CD4-positive, alpha-beta T cell treated with Interleukin-4 for 4 hours (primary cell): ENCODE measurements at regions not wholly inside any gene's neighbourhood (a gene's known extent, or its start where the extent isn't known, plus 50 kb on each side); places are given as distances from the start of the nearest gene placed in this dataset.

Source experiments
- DNase-seq: peaks from one replicate; pipeline ENCODE4 v3.0.0-alpha.2; 2020

DNA sequence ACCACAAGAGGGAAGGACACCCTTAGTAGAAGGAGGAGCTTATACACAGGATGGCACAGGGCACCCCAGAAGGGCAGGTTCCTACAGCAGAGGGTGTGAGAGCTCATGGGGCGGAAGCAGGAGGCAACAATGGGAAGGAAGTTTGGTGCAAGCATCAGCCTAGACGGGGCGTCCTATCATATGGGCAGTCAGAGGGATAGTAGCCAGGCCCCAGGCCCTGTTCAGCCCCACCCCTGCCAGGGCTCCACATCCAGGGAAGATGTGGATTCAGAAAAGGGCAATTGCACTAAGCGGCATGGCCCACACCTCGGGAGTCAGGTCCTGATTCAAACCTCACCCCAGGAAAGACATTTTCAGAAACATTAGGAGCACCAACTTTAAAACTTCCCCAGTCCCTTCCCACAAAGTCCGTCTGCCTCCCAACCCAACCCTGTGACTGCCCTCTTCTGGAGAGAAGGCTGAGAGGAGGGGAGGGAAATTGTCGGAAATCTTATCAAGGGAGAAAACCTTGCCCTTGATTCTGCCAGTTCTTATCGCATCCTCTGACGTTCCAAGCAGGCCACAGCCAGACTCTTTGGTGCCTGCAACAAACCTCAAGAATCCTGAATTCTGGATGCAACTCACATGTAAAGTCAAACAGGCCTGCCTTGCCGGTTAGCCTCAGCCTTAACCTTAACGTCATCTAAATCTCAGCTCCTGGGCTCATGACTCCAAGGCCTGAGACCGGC is 198.8 kb upstream of the CDH5 start:
- no peak for DNase-seq

DNA sequence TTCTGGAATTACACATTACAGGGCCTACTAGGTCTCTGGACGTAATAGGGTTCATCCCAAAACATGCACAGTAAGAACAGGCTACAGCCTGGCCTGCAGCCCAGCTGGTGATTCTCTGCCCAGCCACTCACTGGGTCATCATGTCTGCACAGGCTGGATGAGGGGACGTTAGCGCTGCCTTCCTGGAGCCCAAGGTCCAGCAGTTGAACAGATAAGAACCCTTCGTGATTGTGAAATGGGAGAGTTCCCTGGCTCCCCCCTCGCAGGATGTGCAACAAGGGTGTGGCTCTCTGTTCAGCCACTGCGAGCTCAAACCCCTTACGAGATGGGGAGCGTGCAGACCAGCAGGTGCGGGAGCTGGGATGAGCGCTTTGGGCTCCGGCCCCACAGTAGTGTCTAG is 200.0 kb upstream of the CDH5 start:
- DNase-seq, result no peak

DNA sequence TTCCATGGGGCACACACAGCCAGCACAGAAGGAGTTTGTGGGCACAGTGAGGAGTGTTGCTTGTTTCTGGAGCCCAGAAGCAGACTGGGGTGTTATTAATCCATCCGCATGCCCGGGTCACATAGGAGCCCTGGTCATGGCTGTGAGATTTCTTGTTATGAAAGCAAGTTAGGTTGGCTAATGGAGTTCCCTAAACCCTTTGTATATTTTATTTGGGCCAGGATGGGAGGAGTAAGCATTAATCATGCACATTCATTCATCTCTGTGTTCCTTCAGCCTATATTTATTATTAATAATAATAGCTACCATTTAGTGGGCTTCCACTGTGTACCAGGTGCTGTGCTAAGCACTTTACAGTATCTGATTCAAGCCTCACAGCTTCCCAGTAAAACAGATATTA is 200.6 kb upstream of the CDH5 start:
- no peak for DNase-seq

DNA sequence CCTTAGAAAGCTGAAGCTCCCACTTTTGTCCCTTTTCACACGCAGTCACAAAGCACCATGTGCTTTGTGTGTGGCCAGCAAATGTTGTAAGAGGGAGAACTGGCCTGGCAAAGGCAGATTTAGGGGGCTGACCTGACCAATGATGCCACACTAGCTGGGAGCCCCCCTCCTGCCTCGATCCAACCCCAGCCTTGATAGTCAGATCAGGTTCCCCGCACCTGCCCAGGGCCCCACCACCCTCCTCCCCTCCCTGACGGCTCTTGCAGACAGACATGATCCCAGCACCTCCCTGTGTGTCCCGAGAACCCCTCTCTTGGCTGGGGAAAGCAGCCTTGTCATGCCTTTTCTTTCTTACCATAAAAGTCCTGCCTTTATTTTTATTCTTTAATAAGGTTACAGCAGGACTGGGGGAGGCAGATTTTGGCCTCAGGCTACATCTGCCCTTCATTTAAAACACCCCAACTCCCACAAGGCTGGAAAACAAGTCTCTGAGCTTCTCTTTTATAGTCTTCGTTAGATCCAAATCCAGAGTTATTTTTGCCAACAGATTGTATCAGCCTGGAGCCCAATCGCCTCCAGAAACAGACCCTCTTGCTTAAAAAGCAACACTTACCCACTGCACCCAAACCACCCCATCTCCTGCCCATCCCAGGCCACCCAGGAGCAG is 201.8 kb upstream of the CDH5 start:
- DNase-seq, result no peak

DNA sequence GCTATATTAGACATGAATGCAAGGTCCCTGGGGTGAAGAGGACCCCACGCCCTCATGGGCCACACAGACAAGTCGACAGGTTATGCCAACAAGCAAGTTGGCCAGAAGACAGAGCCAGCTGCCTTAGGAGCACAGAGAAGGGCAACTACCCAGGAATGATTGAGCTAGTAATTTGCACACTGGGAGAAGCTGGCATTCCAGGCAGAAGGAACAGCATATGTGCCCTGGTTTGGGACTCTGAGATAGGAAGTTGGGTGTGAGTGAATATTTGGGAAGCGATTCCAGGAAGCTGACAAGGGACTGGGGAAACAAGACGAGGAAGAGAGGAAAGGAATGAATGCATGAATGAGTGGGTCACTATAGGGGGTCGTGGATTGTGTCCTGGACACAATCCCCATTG is 203.7 kb upstream of the CDH5 start:
- DNase-seq, result no peak

DNA sequence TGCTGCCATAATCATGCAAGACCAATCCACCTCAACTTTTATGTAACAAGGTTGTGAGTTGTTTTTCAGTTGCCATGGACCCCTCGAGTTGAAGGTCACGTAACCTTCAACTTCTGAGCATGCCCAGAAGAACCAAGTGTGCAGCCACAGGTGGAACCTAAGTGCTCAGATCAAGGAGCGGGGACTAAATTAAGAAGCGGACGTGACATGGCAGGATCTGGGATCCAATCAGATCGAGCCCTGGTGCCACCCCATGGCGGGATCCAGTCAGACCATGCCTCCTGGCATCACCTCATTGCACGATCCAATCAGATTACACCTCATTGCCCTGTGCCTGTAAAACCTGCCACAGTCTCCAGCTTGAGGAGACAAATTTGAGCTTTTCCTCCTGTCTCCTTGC is 204.5 kb upstream of the CDH5 start:
- no peak for DNase-seq

DNA sequence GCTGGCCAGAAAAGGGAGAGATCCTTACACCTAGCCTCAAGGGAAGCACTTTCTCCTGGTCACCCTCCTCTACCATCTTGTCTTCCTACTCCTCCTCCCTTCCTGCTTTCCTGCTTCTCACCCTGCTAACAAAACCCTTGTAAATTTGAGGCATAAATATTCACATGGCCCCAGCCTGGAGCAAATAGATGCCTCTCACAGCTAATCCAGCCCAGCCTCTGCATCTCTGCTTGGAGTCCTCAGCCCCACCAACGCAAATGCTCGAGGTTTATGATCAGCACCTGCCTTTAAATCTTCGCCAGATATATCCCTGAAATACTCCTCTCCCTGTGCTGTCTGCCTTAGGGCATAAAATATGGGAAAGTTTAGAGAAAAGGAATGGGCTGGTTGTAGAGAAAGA is 205.2 kb upstream of the CDH5 start:
- DNase-seq, result no peak

DNA sequence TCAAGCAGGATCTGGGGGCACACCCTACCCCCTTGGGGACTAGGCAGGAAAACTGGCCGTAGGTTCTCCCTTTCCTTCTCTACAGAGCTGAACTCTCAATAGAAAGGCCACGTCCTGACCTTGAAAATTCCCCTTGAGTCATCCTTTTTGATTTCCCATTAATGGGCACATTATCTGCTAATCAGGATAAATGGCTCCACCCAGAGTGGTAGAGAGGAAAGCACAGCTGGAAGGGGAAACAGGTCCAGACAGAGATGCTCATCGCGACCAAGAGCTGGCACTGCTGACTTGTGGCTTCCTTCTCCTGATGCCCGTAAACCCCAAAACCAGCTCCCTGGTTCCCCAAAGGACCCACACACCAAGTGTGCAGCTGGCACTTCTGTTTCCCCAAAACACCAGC is 206.5 kb upstream of the CDH5 start:
- no peak for DNase-seq

DNA sequence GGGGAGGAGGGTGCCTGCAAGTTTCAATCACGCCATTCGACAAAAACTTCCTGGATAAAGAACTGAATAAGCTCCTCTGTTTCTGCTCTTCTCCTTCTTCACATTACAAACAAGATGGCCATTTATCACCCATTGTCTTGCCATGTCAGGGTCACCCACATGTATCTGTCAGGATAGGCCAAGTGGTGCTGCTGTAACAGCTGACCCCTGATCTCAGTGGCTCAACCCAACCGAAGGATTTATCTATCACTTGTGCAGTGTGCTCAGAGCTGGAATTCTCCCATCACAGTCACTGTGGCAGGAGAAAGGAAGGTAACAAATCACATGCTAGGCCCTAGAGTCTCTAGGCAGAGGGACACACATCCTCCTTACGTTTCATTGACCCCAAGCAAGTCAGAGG is 210.0 kb upstream of the CDH5 start:
- DNase-seq, result no peak

DNA sequence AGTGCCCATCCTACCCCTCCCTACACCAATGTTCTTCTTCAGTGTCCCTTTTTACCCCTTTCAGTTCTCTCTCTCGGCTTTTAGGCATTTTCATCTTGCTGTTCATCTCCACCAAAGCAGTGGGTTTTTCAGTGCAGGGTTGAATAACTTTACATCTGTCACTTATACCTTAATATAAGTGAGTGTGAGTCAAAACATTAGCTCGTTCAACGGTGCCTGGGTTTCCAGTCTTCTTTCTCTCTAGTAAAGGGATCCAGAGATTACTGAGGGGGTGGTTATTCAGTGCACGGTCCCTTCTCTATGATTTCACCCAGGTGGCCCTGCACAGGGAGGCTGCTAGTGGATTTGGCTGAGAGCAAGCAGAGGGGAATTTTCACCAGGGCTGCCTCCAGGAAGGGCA is 210.6 kb upstream of the CDH5 start:
- DNase-seq, result no peak

DNA sequence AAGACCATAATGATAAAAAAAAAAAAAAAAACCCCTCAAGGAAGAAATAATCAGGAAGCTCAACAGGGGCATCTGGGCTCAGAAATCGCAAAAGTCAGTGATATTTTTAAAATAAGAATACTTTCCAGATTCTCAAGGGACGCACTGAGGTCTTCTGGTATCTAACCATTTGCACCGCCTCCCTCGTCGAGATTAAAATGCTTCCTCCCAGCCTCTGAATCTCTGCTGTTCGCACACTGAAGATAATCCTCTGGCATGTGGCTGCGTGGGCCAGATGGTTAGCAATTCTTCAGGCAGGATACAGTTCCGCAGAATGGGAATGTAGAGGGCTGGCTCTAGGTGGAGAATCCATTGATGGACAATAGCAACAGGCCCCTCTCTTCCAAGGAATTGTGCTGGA is 211.7 kb upstream of the CDH5 start:
- no peak for DNase-seq

DNA sequence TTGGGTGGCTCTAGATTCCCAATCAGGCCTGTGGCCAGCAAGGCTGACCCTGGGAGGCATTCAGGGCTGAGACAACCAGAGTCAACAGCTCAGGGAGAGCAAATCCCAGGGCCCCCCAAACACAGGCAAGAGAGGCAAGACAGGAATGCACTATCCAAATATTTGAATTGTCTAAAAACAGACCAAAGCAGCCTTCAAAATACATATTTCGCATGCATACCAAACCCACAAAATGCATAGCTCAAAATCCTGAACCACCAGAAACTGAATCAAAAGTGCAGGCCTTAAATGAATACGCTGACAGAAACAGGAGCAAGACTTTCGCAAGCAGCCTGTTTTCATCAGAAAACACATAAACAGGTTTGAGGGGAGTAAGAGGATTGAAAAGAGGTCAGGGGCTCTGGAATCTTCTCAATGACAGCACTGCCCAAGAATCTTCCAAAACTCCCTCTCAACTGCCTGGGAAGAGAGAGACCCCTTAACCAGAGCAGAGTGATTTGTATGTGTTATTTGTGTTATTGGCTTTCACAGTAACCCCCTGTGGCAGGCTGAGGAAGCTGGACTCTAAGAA is 213.6 kb upstream of the CDH5 start:
- DNase-seq, result no peak

DNA sequence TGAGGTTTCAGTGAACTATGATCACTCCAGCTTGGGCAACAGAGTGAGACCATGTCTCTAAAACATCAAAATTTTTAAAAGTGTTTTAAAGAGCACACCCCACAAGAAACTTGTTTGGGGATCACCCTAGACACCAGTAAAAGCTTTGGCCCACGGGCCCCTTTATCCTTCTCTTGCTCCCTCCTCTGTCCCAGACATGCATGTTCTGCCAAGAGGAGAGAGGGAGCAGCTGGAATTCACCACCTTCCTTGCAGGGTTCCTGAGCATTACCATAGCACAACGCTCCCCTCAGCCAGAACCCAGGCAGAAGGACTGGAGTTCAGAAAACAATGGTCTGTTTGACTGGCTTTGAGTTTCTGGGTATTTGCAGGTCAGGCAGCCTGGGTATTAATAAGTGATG is 214.3 kb upstream of the CDH5 start:
- DNase-seq, result no peak

DNA sequence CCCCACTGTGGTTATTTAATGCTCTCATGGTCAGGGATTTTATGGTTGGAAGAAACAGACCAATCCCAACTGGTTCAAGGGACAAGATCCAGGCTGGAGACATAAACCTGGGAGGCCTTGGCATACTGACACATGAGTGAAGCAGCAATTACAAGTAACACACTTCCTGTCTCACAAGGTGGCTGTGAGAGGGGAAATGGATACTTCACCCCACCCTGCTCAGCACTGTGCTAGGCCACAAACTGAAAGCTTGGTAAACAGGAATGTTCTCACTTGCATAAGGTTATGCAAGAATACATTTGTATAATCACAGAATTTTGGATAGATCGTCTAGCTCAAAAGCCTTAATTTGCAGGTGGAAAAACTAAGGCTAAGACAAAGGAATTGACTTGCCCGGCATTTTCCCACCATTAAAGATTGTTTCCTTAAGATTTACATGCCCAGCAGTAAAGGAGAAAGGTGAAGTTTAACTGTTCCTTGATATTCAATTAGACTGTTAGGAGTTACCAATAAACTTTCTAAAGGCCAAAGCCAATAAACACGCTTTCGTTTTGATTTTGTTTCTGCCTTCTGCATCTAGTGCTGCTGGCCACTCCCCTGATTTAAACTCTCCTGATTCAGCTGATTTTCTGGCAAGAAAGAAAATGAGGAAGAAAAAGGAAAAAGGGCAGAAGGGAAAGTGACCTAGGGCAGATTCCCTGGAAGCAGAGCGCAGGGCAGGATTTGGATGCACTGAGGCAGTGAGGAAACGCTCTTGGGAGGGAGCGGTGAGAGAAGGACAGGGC is 215.6 kb upstream of the CDH5 start:
- peak; percentile 6 for DNase-seq

DNA sequence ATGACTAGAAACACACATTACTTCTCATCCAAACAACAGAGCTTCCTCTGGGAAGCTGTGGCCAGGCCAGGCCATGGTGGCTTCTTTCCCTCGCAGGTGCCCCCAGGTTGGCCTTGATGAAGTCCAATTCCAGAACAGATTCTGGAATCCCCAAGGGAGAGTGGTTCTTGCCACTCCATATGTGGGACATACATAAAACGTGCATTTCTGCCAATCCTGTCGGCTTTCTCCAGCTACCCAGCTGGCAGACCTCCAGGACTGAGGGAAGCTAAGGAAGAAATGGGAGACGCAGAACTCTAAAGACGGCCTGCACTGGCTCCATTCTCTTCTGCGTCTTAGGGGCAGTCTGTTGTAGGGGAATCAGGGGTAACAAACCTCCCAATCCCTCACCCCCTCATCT is 219.2 kb upstream of the CDH5 start:
- no peak for DNase-seq

DNA sequence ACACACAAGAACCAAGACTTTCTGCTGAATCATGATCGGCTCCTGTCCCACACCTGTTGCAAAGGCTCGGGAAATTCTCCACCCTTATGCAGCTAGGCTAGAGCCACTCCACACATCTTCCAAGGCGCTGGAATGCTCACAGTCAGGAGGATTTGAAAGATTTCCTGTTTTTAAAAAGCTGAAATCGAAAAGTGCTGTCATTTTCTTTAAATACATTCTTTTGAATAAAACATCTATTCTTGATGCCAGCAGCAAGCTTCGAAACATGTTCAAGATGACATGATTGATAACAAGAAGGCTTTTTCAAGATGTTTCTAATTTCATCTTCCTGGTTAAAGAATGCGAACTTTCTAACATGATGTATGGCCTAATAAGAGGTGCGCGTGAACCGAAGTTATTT is 219.7 kb upstream of the CDH5 start:
- no peak for DNase-seq

DNA sequence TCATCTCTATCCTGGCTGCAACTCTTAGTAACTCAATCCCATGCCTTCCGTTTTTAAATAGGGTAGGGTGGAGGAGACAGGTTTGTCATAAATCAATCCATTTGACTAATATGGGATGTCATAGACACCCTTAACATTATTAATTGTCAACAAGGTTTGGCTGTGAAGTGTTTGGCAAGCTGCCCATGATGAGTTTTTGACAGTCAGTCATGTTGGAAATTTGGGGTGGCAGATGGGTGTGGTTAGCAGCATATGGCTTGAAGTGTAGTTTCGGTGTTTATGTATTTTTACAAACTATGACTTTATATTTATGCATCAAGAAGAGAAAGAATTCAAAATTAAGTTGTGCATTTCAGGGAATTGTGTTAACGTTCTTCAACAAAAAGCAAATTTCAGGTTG is 221.8 kb upstream of the CDH5 start:
- no peak for DNase-seq

DNA sequence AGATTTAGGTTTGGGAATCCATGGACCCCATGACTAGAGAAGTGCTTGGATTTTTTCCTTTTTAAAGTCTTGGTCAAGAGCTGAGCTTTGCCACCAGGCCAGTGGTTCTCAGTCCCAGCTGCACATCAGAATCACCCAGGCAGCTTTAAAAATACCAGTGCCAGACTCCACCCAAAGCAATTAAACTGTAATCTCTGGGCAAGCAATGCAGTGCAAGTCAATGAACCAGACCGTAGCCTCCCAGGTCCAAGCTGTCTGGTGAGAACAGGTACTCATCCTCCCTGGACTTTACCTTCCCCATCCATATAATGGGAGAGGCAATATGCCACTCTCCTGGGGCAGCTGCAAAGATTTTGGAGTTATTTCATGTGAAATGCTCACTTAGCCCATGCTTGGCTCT is 223.1 kb upstream of the CDH5 start:
- DNase-seq, result no peak

DNA sequence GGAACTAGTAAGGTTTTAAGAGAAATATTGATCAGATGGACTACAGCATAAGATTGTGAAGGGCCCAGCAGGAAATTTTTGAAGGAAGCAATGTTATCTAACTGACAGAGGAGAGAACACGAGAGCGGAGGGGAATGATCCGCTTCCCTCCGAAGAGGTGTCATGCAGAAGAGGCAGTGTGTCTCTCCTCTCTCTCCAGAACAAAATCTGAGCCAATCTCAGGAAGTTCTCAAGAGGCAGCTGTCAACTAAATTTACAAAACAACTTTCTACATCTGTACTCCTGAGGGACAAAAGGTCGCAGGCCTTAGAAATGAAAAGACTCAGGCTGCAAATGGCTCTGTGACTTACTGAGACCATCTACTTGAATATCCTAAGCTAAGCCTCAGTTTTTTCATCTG is 224.6 kb upstream of the CDH5 start:
- no peak for DNase-seq

DNA sequence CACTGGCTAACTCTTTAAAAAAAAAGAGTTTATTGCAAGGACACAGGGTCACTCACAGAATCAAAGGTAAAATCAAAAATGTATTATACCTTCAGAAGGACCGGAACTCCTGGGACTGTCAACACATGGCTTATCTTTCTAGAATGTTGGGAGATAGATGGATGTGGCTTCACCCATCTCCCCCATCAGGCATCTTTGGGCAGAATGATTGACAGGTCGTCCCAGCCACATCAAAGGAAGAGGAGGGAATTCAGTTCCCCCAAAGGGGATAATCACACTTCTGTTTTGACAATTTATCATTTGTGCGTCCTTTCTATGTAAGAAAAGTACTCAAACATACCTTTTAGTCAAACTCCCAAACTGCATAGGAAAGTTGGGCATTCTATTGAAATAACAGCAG is 228.6 kb upstream of the CDH5 start:
- DNase-seq, result no peak

DNA sequence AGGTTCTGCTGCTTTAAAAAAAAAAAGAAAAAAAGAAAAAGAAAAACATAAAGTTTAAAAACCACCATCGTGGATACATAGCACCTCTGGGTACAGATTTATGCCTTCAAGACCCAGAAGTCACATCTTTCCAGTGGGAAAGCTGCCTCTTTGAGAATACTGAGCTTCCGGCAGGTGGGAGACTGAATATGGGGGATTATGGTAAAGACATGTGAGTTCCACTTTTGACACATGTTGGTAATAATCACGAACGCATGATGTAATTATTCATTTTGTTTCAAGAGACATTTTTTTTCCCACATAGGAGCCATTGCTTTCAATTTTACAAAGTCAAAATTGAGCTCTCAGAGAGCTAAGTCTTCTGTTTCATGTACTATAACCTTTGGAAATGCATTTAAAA is 229.7 kb upstream of the CDH5 start:
- no peak for DNase-seq

DNA sequence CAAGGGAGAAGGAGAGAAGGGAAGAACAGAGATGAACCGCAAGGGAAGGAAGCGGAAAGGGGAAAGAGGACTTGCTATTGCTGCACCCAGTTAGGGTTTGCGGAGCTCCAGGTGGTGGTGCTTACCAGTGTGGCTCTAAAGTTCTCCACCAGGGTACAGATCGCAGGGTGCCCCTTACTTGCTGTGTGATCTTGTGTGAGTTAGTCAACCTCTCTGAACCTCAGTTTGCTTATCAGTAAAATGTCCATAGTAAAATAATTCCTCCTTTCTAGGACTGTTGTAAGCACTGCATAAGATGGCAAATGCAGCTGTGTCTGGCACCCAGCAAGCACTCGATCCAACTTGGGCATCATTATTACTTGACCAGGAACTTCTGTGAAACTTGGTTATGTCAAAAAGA is 230.7 kb upstream of the CDH5 start:
- no peak for DNase-seq

DNA sequence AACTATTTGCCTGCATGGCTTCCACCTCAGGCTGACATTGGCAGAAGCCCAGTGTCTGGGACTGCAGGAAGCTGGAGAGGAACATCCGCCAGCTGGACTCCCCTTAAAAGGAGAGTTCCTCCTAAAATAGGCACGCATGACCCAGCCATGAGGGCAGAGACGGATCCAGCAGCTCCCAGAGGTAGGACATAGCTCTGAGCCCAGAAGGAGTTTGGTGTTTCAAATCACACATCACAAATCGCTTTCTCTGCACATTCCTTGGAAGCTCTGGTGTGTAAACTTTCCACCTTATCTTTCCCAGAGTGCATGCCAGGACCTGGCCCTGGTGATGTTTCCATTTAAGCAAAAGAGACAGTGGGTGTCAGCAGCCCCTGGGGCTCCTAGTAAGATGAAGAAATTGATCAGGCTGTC is 231.1 kb upstream of the CDH5 start:
- no peak for DNase-seq

DNA sequence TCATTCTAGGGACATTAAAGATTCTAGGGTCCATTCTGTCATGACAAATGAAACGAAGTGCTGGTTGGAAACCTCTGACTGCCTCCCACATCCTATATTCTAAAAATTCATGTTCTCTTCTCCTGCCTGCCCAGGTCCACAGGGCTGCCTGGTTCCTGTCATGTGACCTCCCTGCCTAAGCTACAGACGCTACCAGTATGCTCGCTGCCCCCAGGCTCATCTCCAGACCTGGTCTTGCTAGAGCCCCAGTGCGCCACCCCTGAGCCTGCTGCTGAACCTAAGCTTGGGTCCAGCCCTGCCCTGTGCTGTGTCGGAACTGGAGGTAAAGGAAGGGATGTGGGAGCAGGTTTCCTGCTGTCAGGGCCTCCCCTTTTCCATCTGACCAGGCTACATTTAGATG is 231.6 kb upstream of the CDH5 start:
- DNase-seq, result no peak
